ENCODE measurements at regions not wholly inside any gene's neighbourhood (a gene's known extent, or its start where the extent isn't known, plus 50 kb on each side); places are given as distances from the start of the nearest gene placed in this dataset.

- POLR2A ChIA-PET: no interaction called here
Measured at GRCh38 chr16:79717333-79718137, 117.0 kb upstream of the MAF start.

More at GRCh38 chr16:79717333-79718137, 117.0 kb upstream of the MAF start:
- no peak for TF ChIP-seq EZH2 (IDR thresholded peaks at IDR 0.05; ENCODE audit: borderline replicate concordance, insufficient read depth, low read depth, low read length, poor library complexity, severe bottlenecking)
- TF ChIP-seq CTCF (IDR thresholded peaks at IDR 0.05): no peak
- no peaks in the 10 kb centered on the region for H3K9me3 ChIP-seq (ENCODE audit: control extremely low read depth in 1 of 3, control insufficient read depth in 2 of 3, insufficient read depth in 1 of 3, low read length in 2 of 3)
- no peaks in the 10 kb centered on the region for H3K9me3 Mint-ChIP-seq (ENCODE audit: insufficient read depth)
- no peak overlapping the region for H2AFZ ChIP-seq (ENCODE audit: insufficient read depth, low read depth, low read length, poor library complexity, severe bottlenecking)
- H4K20me1 ChIP-seq (ENCODE audit: control insufficient read depth, insufficient read depth, low read length, poor library complexity, severe bottlenecking): no peaks in the 10 kb centered on the region
- H3K27ac Mint-ChIP-seq: no peak overlapping the region
- 78% methylated on average over 6 of the region's 8 CpGs for WGBS (ENCODE audit: insufficient coverage)
- no peak overlapping the region for H3K4me3 Mint-ChIP-seq
- no peaks in the 10 kb centered on the region for H3K36me3 ChIP-seq (replicated peaks in 1 of 2; ENCODE audit: control extremely low read depth in 1 of 2, control insufficient read depth in 1 of 2, extremely low read depth in 1 of 2, insufficient read depth in 2 of 2, low read length in 1 of 2)
- ATAC-seq (ENCODE audit: low read depth) (no peak), DNase-seq (no peak)
- H3K27ac ChIP-seq (ENCODE audit: low read length in 2 of 2): no peak overlapping the region
- CTCF ChIA-PET: no interaction called here
- no peaks in the 10 kb centered on the region for H3K4me1 ChIP-seq (ENCODE audit: control insufficient read depth in 2 of 2, insufficient read depth in 2 of 2, low read length in 2 of 2)
- no peaks in the 10 kb centered on the region for H3K4me1 Mint-ChIP-seq
- no peak overlapping the region for H3K4me2 ChIP-seq (replicated peaks; ENCODE audit: low read depth, low read length, poor library complexity, severe bottlenecking)
- no peak overlapping the region for H3K4me3 ChIP-seq (ENCODE audit: control extremely low read depth in 1 of 5, extremely low read depth in 1 of 5, insufficient read depth in 1 of 5, low read depth in 2 of 5, low read length in 4 of 5)
- H3K79me2 ChIP-seq (ENCODE audit: control insufficient read depth, insufficient read depth, low read length): no peaks in the 10 kb centered on the region
- H3K9ac ChIP-seq (ENCODE audit: low read length): no peak overlapping the region
- peaks cover 14% of the 10 kb centered on the region for H3K27me3 Mint-ChIP-seq
- intact Hi-C loops (cut with micrococcal nuclease): no loop called here
- H3K27me3 ChIP-seq (replicated peaks in 1 of 4; ENCODE audit: control extremely low read depth in 1 of 4, control insufficient read depth in 3 of 4, insufficient read depth in 4 of 4, low read length in 3 of 4): no peaks in the 10 kb centered on the region
